Esophagus squamous epithelium (tissue), 4 donors: ENCODE measurements at regions not wholly inside any gene's neighbourhood (a gene's known extent, or its start where the extent isn't known, plus 50 kb on each side); places are given as distances from the start of the nearest gene placed in this dataset.
"Not testable (repeated sequence)": the region's sequence is repeated elsewhere in the genome, so short reads cannot be mapped to it uniquely, and the experiment has no call there.

Experiments used
- POLR2A ChIP-seq, 4 donors: fragments of 450-650 bp; IDR thresholded peaks; one replicate each; pipeline ENCODE4 v1.6.1; 2017; ENCODE audit warnings: antibody characterized with exemption in 4 of 4, mild to moderate bottlenecking in 4 of 4, moderate library complexity in 3 of 4
- TF ChIP-seq, protein P1 (sequence below), 6 experiments: fragments of 450-650 bp in 4 of 6; fragments of 200-600 bp in 2 of 6; sonication (generic) in 2 of 6; IDR thresholded peaks; one replicate each; pipeline ENCODE4 v1.5.1; 2016 to 2019; ENCODE audit warnings: antibody characterized with exemption in 6 of 6, mild to moderate bottlenecking in 4 of 6, moderate library complexity in 4 of 6

DNA sequence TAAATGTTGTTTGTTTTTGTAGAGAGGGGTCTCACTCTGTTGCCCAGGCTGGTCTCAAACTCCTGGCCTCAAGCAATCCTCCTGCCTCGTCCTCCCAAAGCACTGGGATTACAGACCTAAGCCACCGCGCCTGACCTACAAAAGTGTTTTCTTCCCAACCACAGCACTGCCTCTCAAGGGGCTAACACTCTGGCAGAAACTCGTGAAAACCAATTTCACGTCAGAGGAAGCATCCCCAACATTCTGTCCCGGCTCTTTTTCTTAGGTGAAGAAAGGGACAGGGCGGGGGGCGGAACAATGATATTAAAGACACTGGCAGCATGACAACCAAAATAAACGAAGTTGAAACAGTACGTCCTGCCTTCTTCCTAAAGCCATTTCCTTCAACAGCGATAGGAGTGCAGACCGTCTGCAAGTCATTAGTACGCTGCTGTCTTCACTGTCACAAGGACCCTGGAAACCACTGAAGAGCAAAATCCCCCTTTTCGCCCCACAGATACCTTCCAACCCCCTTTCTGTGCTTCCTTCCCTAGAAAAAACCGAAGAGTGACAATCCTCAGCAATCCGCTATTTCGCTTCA, 79.5 kb upstream of the NBPF20 start:
- TF ChIP-seq, protein P1, sequence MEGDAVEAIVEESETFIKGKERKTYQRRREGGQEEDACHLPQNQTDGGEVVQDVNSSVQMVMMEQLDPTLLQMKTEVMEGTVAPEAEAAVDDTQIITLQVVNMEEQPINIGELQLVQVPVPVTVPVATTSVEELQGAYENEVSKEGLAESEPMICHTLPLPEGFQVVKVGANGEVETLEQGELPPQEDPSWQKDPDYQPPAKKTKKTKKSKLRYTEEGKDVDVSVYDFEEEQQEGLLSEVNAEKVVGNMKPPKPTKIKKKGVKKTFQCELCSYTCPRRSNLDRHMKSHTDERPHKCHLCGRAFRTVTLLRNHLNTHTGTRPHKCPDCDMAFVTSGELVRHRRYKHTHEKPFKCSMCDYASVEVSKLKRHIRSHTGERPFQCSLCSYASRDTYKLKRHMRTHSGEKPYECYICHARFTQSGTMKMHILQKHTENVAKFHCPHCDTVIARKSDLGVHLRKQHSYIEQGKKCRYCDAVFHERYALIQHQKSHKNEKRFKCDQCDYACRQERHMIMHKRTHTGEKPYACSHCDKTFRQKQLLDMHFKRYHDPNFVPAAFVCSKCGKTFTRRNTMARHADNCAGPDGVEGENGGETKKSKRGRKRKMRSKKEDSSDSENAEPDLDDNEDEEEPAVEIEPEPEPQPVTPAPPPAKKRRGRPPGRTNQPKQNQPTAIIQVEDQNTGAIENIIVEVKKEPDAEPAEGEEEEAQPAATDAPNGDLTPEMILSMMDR (IDR thresholded peaks at IDR 0.05) = not testable (repeated sequence)
- not testable (repeated sequence) for TF ChIP-seq POLR2A (IDR thresholded peaks at IDR 0.05)
